HCT116 (cell line): ENCODE measurements at regions not wholly inside any gene's neighbourhood (a gene's known extent, or its start where the extent isn't known, plus 50 kb on each side); places are given as distances from the start of the nearest gene placed in this dataset.

Experiments used
- ATAC-seq: fragments of 200-7000 bp; cut with Tn5 transposase; 2 replicates; pipeline ENCODE4 v1.9.1; 2020; ENCODE audit warnings: mild to moderate bottlenecking, moderate library complexity
- BruUV-seq: library from RNA; stranded (reverse); fragments of 400-500 nt; replicated peaks from 2 replicates; lab custom pipeline; 2021; lab: Mats Ljungman, UMichigan
- CTCF ChIA-PET: fragments of 300-600 bp; sonication (Branson Sonifier 250); formaldehyde crosslinking; loops from one replicate; lab custom pipeline; 2021; ENCODE audit warnings: antibody characterized with exemption; lab: Charles Lee
- POLR2A ChIA-PET: fragments of 300-600, 350-600 bp; sonication (Branson Sonifier 250); formaldehyde crosslinking; loops from one replicate; lab custom pipeline; 2021; ENCODE audit warnings: antibody characterized with exemption; lab: Charles Lee
- RAD21 ChIA-PET, 2 experiments: fragments of 300-600 bp; sonication (Branson Sonifier 250); formaldehyde crosslinking; loops; one replicate each; lab custom pipeline; 2023; ENCODE audit warnings: low total read pairs in 2 of 2; ENCODE audit not compliant: uncharacterized antibody in 2 of 2, unreplicated experiment in 2 of 2, low non-redundant PET in 1 of 2; lab: Charles Lee
- DNase-seq: peaks from one replicate; pipeline ENCODE4 v3.0.0-alpha.2; 2010; ENCODE audit warnings: low read depth, low spot score
- H2AFZ ChIP-seq: fragments of 200-600 bp; shearing (Covaris generic), sonication (generic); 2 replicates; pipeline ENCODE4 v1.6.1; 2017; ENCODE audit warnings: low read depth, mixed run types, mixed read lengths, antibody characterized with exemption, low read length; ENCODE audit not compliant: poor library complexity, severe bottlenecking
- H3K27ac ChIP-seq: 2 replicates; pipeline ENCODE4 v1.5.1; 2012; ENCODE audit warnings: low read depth, low read length
- H3K27me3 ChIP-seq: fragments of 200-600 bp; sonication (generic); 2 replicates; pipeline ENCODE4 v1.6.1; 2016; ENCODE audit warnings: mixed run types, low read length, mixed read lengths; ENCODE audit not compliant: insufficient read depth
- H3K36me3 ChIP-seq, 2 experiments: fragments of 200-500 bp in 1 of 2; fragments of 200-600 bp in 1 of 2; sonication (Bioruptor generic) in 1 of 2; sonication (generic) in 1 of 2; 2 replicates each; pipeline versions ENCODE4 v1.5.1 to v1.6.1; 2014 to 2016; ENCODE audit warnings: low read length in 2 of 2, inconsistent platforms in 1 of 2, mixed read lengths in 1 of 2, mixed run types in 1 of 2; ENCODE audit not compliant: insufficient read depth in 2 of 2, control insufficient read depth in 1 of 2
- H3K4me1 ChIP-seq, 2 experiments: fragments of 200-600 bp in 1 of 2; sonication (generic) in 1 of 2; 2 replicates each; pipeline versions ENCODE4 v1.5.1 to v1.6.1; 2012 to 2017; ENCODE audit warnings: low read length in 2 of 2, inconsistent platforms in 1 of 2, mild to moderate bottlenecking in 1 of 2, mixed read lengths in 1 of 2, mixed run types in 1 of 2, moderate library complexity in 1 of 2; ENCODE audit not compliant: insufficient read depth in 2 of 2, control insufficient read depth in 1 of 2
- H3K4me2 ChIP-seq: fragments of 200-600 bp; sonication (generic); 2 replicates; pipeline ENCODE4 v1.6.1; 2017; ENCODE audit warnings: mixed run types, low read length, mixed read lengths
- H3K4me3 ChIP-seq, 2 experiments: fragments of 200-600 bp in 1 of 2; sonication (generic) in 1 of 2; replicated peaks in 1 of 2; 2 replicates each; pipeline ENCODE4 v1.5.1; 2011 to 2016; ENCODE audit warnings: low read length in 2 of 2, control low read depth in 1 of 2, low read depth in 1 of 2, mild to moderate bottlenecking in 1 of 2, mixed read lengths in 1 of 2, mixed run types in 1 of 2
- H3K79me2 ChIP-seq: fragments of 200-600 bp; sonication (generic); 2 replicates; pipeline ENCODE4 v1.6.1; 2017; ENCODE audit warnings: mild to moderate bottlenecking, mixed run types, low read length, moderate library complexity, mixed read lengths; ENCODE audit not compliant: insufficient read depth
- H3K9ac ChIP-seq: fragments of 200-600 bp; sonication (generic); 2 replicates; pipeline ENCODE4 v1.6.1; 2016; ENCODE audit warnings: low read length, mixed read lengths
- H3K9me2 ChIP-seq: fragments of 200-600 bp; sonication (generic), shearing (Covaris generic); 2 replicates; pipeline ENCODE4 v1.6.1; 2017; ENCODE audit warnings: mixed run types, mild to moderate bottlenecking, moderate library complexity; ENCODE audit not compliant: insufficient read depth
- H3K9me3 ChIP-seq, 2 experiments: fragments of 200-500 bp in 1 of 2; fragments of 200-600 bp in 1 of 2; sonication (Bioruptor generic) in 1 of 2; sonication (generic) in 1 of 2; 2 replicates each; pipeline ENCODE4 v1.6.1; 2014 to 2017; ENCODE audit warnings: low read length in 2 of 2, mixed read lengths in 2 of 2, inconsistent platforms in 1 of 2, low read depth in 1 of 2, mild to moderate bottlenecking in 1 of 2, mixed run types in 1 of 2, moderate library complexity in 1 of 2; ENCODE audit not compliant: control insufficient read depth in 1 of 2, insufficient read depth in 1 of 2
- H4K20me1 ChIP-seq: fragments of 200-600 bp; sonication (generic), shearing (Covaris generic); 2 replicates; pipeline ENCODE4 v1.6.1; 2017; ENCODE audit warnings: mixed run types, mild to moderate bottlenecking, moderate library complexity; ENCODE audit not compliant: insufficient read depth
- ATF3 ChIP-seq: IDR thresholded peaks from 2 replicates; pipeline ENCODE4 v1.6.1; 2012
- CBX3 ChIP-seq: IDR thresholded peaks from 2 replicates; pipeline ENCODE4 v1.6.1; 2012; ENCODE audit warnings: low read depth
- CTCF ChIP-seq, 3 experiments: fragments of 200-600 bp in 1 of 3; sonication (generic) in 1 of 3; IDR thresholded peaks in 2 of 3; conservative IDR thresholded peaks in 1 of 3; 2 replicates each; pipeline ENCODE4 v1.5.1; 2012 to 2017; ENCODE audit warnings: low read depth in 2 of 3, low read length in 2 of 3, antibody characterized with exemption in 1 of 3, borderline replicate concordance in 1 of 3, control low read depth in 1 of 3, mild to moderate bottlenecking in 1 of 3, mixed read lengths in 1 of 3, mixed run types in 1 of 3, moderate library complexity in 1 of 3; ENCODE audit not compliant: insufficient read depth in 1 of 3
- EGR1 ChIP-seq: IDR thresholded peaks from 2 replicates; pipeline ENCODE4 v1.6.1; 2012; ENCODE audit warnings: low read depth
- EZH2 ChIP-seq: fragments of 200-600 bp; sonication (generic); IDR thresholded peaks from 2 replicates; pipeline ENCODE4 v1.6.1; 2017; ENCODE audit warnings: antibody characterized with exemption, mixed run types
- EZH2phosphoT487 ChIP-seq: fragments of 200-600 bp; IDR thresholded peaks from 2 replicates; pipeline ENCODE4 v1.6.1; 2018; ENCODE audit warnings: antibody characterized with exemption, borderline replicate concordance
- POLR2A ChIP-seq: IDR thresholded peaks from 2 replicates; pipeline ENCODE4 v1.7.0; 2011; ENCODE audit warnings: borderline replicate concordance; ENCODE audit not compliant: insufficient read depth, insufficient read length; ENCODE audit errors: extremely low read depth
- RAD21 ChIP-seq: IDR thresholded peaks from 2 replicates; pipeline ENCODE4 v1.6.1; 2012; ENCODE audit warnings: low read depth, mild to moderate bottlenecking
- REST ChIP-seq: IDR thresholded peaks from 2 replicates; pipeline ENCODE4 v1.6.1; 2012; ENCODE audit warnings: low read depth
- SIN3A ChIP-seq: IDR thresholded peaks from 2 replicates; pipeline ENCODE4 v1.6.1; 2012; ENCODE audit warnings: low read depth
- ZNF274 ChIP-seq: fragments of 200-500 bp; sonication (Bioruptor generic); IDR thresholded peaks from 2 replicates; pipeline ENCODE4 v1.6.1; 2014; ENCODE audit warnings: mild to moderate bottlenecking, low read depth, low read length, inconsistent platforms
- intact Hi-C: fragments of 100-400 bp; cut with micrococcal nuclease; formaldehyde crosslinking; loops from 2 replicates; pipeline ENCODE4 v1.10.0; 2022

- CTCF ChIA-PET = interaction anchor here (0.6 to 1.5 kb wide), 7 partner anchors 12 to 1730 kb away, joined by 3 to 5 read pairs (median 3); no protein-coding TSS in a partner anchor
- Histone ChIP-seq H3K9ac (no peak overlapping the region), H3K79me2 (no peaks in the 10 kb centered on the region), H3K36me3 (no peaks in the 10 kb centered on the region), H3K27ac (no peak overlapping the region), H3K27me3 (no peaks in the 10 kb centered on the region), H2AFZ (peak overlapping the region; percentile 55), H3K9me2 (no peaks in the 10 kb centered on the region), H3K4me1 (no peaks in the 10 kb centered on the region), H4K20me1 (no peaks in the 10 kb centered on the region), H3K4me2 (no peak overlapping the region), H3K4me3 (no peak overlapping the region), H3K9me3 (no peaks in the 10 kb centered on the region)
- RAD21 ChIA-PET = interaction anchor here in 1 of 2 experiments (0.7 kb wide), 1 partner anchor 82 kb away, joined by 4 read pairs; no protein-coding TSS in a partner anchor
- TF ChIP-seq EZH2phosphoT487 (no peak), CTCF (IDR thresholded peaks at IDR 0.05 in 2 of 3, conservative IDR thresholded peaks at IDR 0.05 in 1 of 3; ENCODE audit: borderline replicate concordance in 1 of 3, insufficient read depth in 1 of 3, low read depth in 2 of 3, low read length in 2 of 3) (peak; percentile 38 to 65 (median 51); a peak in 5 of 6 replicates), EGR1 (no peak), ZNF274 (no peak), ATF3 (no peak), CBX3 (no peak), POLR2A (no peak), SIN3A (no peak), EZH2 (no peak), RAD21 (peak; percentile 70), REST (no peak)
- POLR2A ChIA-PET = no interaction called here
- intact Hi-C loops = loop anchor here (10.0 kb wide), 2 partner anchors 353 to 1883 kb away; no protein-coding TSS in a partner anchor
- no TSS peak for BruUV-seq
- DNase-seq (peak; percentile 59), ATAC-seq (peak; percentile 74)
These were observed 223.0 kb downstream of the PLA2G4A start for GRCh38 chr1:187051618-187052232.
